Fibroblast of pulmonary artery (primary cell): ENCODE measurements at regions not wholly inside any gene's neighbourhood (a gene's known extent, or its start where the extent isn't known, plus 50 kb on each side); places are given as distances from the start of the nearest gene placed in this dataset.
A peak's percentile ranks its signal among the peaks of the same experiment; 100 is the strongest.

Experiments
- DNase-seq: peaks from one replicate; pipeline ENCODE4 v3.0.0-alpha.2; 2010; ENCODE audit warnings: low read depth
- H3K4me3 ChIP-seq: replicated peaks from 2 replicates; pipeline ENCODE4 v1.5.1; 2011; ENCODE audit warnings: low read depth, mild to moderate bottlenecking, control low read depth, low read length, moderate library complexity
- TF ChIP-seq, protein P1 (sequence below): IDR thresholded peaks from 2 replicates; pipeline ENCODE4 v1.5.1; 2011; ENCODE audit warnings: mild to moderate bottlenecking, control low read depth, low read length, inconsistent platforms; ENCODE audit errors: missing control alignments

DNA sequence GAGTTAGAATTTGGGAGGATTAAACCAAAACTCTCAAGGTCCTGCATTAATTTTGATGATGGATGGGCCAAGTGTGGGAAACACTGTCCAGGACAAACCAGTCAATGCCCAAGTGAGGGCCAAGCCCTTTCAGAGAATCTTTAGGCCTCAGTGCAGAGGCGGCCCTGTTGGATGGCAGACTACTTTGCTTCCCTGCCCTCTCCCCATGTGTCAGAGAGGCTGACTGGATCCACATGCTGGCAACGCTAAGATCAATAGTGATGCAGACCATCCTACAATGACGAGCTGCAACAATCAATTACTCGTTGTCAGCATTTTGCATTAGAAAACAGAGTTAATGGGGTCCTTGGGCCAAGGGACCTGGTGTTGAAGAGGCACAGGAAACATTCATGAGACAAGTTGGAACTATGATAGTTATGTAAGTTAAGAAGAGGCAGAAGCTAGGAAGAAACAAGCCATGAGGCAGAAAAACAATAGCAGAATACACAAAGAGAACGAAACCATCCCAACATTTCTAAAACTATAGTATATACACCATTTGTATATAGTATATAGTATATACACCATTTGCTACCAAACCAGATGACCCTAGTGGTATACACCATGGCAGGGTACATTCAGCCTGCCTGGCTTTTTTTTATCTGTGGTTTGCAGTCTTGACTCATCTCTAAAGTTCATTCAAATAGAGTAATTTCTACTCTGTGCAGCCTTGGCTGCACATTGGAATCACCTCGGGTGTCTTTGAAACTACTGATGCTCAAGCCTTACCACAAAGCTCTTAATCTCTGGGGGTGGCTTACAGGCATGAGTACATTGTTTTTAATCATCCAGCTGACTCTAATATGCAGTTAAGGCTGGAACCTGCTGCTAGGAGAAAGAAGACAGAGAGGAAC lies 147.7 kb upstream of the GYPA start:
- TF ChIP-seq, protein P1, sequence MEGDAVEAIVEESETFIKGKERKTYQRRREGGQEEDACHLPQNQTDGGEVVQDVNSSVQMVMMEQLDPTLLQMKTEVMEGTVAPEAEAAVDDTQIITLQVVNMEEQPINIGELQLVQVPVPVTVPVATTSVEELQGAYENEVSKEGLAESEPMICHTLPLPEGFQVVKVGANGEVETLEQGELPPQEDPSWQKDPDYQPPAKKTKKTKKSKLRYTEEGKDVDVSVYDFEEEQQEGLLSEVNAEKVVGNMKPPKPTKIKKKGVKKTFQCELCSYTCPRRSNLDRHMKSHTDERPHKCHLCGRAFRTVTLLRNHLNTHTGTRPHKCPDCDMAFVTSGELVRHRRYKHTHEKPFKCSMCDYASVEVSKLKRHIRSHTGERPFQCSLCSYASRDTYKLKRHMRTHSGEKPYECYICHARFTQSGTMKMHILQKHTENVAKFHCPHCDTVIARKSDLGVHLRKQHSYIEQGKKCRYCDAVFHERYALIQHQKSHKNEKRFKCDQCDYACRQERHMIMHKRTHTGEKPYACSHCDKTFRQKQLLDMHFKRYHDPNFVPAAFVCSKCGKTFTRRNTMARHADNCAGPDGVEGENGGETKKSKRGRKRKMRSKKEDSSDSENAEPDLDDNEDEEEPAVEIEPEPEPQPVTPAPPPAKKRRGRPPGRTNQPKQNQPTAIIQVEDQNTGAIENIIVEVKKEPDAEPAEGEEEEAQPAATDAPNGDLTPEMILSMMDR, result no peak
- no peak overlapping the region for H3K4me3 ChIP-seq
- DNase-seq, result no peak

DNA sequence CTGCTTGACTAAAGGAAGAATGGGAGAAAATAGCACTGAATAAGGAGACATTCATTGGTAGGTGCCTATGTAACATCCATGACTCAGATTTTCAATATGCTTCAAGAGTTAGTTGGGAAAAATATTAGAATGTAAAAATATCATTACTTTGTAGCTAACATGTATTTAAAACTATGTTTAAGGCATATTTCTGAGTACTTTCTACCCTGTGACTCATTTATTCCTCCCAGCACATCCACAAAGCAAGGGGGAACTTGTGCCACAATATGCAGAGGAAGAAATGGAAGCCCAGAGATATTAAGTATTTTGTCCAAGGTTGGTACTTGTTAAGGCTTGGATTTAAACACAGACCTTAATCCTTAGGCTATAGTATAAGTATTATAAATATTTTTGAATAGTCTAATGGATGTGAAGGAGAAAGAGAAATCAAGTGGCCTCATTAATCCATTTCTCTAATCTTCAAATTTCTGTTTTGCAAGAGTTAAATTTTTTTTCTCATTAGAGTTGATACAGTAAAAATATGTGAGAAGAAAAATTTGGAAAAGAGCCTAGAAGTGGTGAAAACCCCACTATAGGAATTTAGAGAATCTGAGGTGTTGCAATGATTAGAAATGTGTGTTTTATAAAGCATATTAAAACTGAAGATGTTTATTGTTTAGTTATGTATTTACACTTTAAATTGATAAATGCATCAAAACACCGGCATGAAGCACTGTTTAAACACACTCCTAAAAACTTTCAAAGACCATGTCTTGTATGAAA lies 149.3 kb upstream of the GYPA start:
- peak; percentile 39 for DNase-seq
- TF ChIP-seq, protein P1, result no peak
- no peak overlapping the region for H3K4me3 ChIP-seq

DNA sequence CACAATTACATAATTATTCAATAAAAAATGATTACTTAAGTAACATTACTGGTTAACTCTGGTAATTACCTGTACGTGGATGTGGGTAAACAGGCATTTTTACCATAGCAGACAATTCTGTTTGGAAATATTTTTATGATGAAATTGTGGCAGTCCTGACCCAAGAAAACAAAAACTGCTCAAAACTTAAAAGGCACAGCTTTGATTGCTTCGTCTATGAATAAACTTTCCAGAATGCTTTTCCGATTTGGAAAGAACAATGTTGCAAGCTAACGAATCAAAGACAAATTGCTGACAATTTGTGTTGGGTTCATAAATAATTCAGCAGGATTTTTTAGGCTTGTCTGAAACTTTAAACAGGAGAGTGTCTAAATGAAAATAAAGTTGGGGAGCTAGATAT lies 150.6 kb upstream of the GYPA start:
- no peak for DNase-seq
- TF ChIP-seq, protein P1, result no peak
- H3K4me3 ChIP-seq, result no peak overlapping the region

DNA sequence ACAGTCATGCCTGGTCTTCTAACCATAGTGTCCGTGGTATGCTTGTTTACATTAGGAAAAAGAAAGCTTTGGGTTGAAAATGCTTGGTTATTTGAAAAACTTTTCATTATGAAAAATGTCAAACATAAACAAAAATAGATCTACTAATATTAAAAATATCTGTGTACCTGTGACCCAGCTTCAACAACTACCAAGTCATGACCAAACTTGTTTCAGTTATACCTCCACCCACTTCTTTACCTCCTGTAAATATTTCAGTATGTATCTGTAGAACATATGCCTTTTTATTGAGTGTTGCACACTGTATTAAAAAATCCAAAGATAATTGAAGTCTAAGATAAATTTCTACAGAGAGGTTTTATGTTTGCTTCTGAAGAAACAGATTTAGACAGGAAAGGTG lies 153.7 kb upstream of the GYPA start:
- TF ChIP-seq, protein P1, result no peak
- no peak overlapping the region for H3K4me3 ChIP-seq
- no peak for DNase-seq

DNA sequence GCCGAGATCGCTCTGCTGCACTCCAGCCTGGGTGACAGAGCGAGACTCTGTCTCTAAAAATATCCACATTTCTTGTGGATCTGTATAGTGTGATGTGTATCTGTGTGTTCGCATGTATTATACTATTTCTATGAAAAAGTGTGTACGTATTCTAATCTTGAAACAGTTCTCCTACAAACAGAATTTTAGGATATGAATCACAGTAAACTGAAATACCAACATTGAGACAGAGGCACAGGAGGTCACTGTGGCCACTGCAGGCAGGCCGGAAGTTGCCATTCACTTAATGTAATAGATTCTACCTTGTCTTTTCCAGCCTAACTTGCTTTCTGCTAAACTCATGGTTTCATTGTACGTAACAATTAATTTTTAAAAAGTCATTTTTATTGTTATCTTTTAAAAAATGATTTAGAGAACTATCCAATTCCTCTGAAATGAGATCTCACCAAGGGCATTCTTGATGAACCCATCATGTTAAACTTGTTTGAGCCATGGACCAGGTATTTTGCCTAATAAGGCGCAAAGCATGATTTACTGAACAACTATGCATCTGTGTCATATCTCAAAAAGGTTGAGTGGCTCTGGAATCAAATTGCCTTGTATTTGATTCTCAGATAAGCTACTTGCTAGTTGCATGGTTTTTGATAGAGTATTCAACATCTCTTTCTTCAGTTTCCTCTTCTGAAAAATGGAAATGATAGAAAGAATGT lies 154.9 kb upstream of the GYPA start:
- DNase-seq, result peak; percentile 30
- H3K4me3 ChIP-seq, result no peak overlapping the region
- TF ChIP-seq, protein P1, result no peak

DNA sequence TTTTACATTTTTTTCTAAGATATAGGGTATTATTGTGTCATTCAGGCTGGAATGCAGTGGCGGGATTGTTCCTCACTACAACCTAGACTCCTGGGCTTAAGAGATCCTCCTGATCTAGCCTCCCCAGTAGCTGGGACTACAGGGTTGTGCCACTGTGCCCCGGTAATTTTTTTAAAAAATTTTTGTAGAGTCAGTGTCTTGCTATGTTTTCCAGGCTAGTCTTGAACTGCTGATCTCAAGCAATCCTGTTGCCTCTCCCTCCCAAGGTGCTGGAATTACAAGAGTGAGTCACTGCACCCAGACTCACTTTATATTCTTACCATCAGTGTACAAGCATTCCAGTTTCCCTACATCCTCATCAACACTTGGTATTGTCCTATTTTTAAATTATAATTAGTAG lies 156.4 kb upstream of the GYPA start:
- H3K4me3 ChIP-seq, result no peak overlapping the region
- TF ChIP-seq, protein P1, result no peak
- DNase-seq, result no peak
